NCI-H2227 (cell line): ENCODE measurements at regions not wholly inside any gene's neighbourhood (a gene's known extent, or its start where the extent isn't known, plus 50 kb on each side); places are given as distances from the start of the nearest gene placed in this dataset.

Source experiments
- DNase-seq: peaks from one replicate; lab custom pipeline; 2025; ENCODE audit not compliant: unreplicated experiment; lab: John Stamatoyannopoulos, UW

DNA sequence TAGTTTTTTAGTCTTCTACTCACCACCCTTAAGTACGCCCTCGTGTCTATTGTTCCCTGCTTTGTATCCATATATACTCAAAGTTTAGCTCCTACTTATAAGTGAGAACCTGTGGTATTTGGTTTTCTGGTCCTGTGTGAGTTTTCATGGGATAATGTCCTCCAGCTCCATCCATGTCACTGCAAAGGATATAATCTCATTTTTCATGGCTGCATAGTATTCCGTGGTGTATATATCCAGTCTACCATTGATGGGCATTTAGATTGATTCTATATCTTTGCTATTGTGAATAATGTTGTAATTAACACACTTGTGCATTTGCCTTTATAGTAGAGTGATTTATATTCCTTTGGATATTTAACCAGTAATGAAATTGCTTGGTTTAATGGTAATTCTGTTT is 579.9 kb downstream of the CDH18 start:
- DNase-seq, result no peak

DNA sequence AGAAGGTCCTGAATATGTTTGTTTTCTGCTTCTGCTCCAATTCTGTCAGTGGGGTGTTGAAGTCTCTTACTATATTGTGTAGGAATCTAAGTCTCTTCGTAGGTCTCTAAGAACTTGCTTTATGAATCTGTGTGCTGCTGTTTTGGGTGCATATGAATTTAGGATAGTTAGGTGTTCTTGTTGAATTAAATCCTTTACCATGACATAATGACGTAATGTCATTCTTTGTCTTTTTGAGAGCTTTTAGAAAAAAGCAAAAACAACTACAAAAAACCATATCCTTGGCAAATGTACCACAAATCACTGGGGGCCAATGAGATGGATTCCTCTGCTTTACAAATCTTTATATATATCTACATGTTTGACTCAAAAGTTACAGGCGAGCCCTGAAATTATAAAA is 576.1 kb downstream of the CDH18 start:
- DNase-seq, result no peak
